Hepatocyte (in vitro differentiated cells): ENCODE measurements at regions not wholly inside any gene's neighbourhood (a gene's known extent, or its start where the extent isn't known, plus 50 kb on each side); places are given as distances from the start of the nearest gene placed in this dataset.

Experiments used
- CTCF ChIP-seq: fragments of 200-600 bp; sonication (generic); IDR thresholded peaks from 2 replicates; pipeline ENCODE4 v1.5.1; 2016; ENCODE audit warnings: antibody characterized with exemption, mild to moderate bottlenecking; ENCODE audit not compliant: poor library complexity
- EZH2phosphoT487 ChIP-seq: fragments of 200-600 bp; sonication (generic); IDR thresholded peaks from one replicate; pipeline ENCODE4 v1.6.1; 2018; ENCODE audit warnings: antibody characterized with exemption, mild to moderate bottlenecking, low read depth, moderate library complexity; ENCODE audit not compliant: unreplicated experiment, severe bottlenecking

- no peak for TF ChIP-seq CTCF
- TF ChIP-seq EZH2phosphoT487: no peak
These were observed 242.0 kb upstream of the CDH18 start for GRCh38 chr5:20230010-20230409.
